ENCODE measurements at regions not wholly inside any gene's neighbourhood (a gene's known extent, or its start where the extent isn't known, plus 50 kb on each side); places are given as distances from the start of the nearest gene placed in this dataset.

DNA sequence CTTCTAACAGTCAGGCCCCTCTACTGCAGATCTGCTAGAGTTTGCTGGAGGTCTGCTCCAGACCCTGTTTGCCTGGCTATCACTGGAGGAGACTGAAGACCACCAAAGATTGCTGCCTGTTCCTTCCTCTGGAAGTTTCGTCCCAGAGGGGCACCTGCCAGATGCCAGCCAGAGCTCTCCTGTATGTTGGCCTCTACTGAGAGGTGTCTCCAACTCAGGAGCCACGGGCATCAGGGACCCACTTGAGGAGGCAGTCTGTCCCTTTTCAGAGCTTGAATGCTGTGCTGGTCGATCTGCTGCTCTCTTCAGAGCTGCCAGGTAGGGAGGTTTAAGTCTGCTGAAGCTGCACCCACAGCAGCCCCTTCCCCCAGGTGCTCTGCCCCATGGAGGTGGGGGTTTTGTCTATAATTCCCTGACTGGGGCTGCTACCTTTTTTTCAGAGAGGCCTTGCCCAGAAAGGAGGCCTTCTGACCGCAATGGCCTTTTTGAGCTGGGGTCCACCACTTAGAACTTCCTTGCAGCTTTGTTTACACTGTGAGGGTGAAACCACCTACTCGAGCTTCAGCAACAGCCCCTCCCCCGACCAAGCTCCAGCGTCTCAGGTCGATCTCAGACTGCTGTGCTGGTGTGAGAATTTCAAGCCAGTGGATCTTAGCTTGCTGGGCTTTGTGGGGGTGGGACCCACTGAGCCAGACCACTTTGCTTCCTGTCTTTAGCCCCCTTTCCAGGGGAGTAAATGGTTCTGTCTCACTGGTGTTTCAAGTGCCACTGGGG is 566.0 kb downstream of the NR4A2 start:
- no peak for DNase-seq

DNA sequence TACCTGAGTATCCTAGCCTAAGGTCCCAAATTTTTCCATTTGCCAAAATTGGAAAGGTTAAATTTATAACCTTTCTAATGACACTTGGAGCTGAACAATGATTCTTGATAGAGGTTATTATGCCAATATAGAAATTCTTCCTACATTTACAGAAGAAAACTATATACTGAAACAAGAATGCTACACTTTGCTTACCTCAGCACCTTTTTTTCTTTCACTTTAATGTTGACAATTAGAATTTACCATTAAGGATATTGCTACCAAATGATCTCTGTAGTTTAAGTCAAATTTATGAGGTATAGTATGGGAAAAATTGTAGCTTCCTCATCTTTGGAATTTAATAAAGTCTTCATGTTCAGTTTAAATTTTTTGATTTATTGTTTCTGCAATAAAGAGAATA is 577.0 kb downstream of the NR4A2 start:
- no peak for DNase-seq

DNA sequence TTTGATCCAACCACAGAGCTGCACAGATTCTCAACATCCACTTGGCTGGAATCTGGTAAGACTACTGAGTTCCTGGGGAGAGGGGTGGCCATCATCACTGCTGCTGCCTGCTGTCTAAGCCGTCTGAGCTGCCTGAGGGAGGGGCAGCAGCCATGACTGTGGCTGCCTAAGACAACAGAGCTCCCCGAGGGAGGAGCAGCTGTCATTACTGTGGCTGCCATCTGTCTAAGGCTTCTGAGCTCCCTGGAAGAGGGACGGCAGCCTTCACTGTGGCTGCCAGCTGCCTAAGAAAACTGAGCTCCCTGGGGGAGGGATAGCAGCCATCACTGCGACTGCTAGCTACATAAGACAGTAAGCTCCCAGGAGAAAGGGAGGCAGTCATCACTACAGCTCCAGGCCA is 584.4 kb downstream of the NR4A2 start:
- no peak for DNase-seq

DNA sequence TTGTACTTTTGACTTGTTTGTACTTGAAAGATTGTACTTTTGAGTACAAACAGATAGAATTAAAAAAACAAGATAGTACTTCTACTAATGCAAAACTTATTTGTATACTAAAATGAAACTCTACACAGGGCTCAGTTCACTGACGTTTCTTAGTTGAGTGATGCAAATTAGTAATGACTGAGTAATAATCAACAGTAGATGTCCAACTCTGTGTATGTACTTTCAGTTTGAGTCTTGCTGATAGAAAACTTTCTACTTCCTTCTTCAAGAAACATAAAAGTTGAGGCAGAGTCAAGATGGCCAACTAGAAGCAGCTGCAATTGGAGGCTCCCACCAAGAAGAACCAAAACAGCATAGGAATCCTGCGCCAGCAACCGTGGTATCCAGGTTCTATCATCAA is 585.0 kb downstream of the NR4A2 start:
- no peak for DNase-seq

DNA sequence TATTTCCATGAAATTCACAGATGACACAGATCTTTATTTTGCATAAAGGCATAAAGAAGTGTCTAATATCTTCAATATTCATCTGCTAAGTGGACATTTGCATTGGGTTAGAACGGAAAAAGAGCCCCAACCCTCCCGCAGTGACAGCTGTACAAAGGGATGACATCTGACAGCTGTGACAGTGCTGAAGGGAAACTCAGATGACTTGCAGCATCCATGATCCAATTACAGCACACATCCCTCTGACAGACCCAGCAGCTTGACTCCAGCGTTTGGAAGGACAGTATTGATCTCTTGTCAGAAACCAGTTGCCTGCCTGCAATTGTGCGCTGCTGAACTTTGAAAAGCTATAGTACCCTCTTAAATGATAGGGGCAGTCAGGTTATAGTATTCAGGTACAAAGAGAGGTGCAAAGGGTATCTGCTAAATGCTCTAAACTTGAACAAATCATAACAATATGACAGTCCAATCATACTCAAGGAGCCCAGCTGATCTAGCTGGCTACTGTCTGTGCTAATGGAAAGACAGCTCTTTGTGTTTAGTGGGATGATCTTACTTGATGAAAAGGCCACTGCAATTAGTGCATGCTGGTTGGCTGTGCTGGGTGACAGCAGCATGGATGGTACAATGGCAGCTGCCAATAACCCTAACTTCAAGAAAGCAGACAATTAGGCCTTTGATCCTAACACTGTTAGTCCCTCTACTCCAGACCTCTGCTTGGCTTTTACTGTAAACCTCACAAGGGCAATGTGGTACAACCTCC is 599.2 kb downstream of the NR4A2 start:
- DNase-seq, result no peak

DNA sequence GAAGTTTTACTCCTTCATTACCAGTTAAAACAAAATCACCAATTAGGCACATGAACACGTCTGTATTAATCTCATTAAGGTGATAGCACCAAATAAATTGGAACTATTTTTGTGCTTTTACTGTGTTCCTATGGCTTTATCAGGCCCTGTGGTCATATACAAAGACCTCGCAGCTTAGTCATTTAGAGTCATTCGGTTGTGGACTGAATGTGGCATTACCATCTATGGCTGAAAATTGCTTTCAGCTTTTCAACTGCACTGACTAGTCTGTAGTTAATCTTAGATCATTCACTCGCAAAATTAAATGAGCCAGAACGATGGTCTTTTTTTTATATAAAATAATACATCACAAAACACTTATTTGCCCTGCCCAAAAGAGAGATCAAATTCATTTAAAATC is 601.7 kb downstream of the NR4A2 start:
- DNase-seq, result no peak

DNA sequence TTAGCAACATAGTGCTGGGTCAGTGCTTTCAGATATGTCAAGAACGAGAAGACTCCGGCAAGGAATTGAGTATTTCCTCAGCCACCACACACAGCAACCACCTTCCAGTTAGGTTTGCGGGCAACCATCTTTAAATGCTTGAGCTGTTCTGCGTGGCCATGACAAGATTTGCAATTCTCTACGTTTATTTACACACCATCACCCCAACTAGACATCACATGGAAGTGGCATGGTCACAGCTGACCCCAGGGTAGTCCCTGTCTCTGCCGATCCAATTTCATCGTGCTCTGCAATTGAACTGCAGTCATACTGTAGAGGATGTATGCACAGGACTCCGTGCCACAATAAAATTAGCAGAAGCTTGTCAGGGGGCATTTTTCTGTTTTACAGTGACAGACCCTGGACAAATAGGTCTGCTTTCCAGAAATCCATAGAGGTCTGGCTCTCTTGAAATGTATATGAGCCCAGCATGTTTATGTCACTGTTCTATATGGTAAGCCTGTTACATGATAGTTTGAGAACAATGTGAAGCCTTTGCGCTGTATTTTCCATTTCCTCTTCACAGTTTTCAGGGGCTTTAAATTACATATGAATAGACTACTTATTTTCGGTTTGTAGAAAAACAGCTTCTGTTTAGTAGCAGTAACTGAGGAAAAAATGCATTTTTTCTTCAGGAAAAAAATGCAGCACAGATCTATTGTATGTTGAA is 605.2 kb downstream of the NR4A2 start:
- no peak for DNase-seq

DNA sequence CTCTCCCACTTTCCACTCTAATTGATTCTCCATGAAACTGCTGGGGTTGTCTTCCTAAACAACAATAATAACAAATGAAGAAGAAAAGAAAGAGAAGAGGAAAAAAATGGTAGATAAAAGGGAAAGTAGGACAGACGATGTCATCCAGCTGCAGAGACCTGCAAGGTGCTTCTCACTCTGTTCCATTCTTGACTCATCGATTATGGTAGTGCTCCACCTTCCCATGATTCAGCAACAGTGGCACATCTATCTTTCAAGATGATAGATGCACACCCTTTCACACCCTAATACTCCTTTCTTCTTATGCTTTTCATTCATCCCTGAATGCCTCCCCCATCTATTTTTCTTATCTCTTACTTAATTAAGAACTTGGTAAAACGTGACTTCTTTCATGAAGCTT is 610.2 kb downstream of the NR4A2 start:
- DNase-seq, result no peak

DNA sequence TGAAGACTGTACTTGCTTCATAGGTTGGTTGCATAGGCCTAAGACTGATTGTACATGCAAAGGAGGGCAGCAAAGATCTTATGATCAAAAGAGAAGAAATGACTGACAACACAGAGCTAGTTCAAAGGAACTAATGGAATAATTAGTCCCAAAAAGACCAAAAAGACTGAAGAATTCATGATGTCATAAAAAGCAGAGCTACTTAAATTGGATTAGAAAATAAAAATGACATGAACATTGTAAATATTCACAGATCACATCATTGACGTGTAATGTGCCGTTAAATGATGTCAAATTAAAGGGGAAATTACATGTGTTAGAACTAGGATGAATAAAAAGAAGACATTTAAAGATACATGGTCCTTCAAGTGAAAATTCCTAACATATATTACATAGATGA is 616.8 kb downstream of the NR4A2 start:
- DNase-seq, result no peak

DNA sequence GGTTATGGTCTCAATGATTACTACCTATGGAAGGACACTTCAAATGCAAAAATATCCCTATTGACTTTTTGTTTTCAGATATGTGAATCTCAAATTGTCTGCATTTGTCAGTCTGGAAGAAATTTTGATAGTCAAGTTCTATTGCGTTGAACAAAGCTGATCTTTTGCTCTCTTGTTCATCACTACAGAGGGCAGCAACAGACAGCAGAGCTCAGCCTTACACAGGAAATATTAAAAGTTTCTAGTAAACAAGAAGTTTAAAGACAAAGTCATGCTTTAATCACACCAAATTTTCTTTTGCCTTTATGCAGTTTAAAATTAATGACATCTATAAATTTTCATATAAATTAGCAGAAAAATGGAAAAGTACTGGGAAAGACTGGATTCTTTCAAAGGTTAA is 617.5 kb downstream of the NR4A2 start:
- DNase-seq, result no peak

DNA sequence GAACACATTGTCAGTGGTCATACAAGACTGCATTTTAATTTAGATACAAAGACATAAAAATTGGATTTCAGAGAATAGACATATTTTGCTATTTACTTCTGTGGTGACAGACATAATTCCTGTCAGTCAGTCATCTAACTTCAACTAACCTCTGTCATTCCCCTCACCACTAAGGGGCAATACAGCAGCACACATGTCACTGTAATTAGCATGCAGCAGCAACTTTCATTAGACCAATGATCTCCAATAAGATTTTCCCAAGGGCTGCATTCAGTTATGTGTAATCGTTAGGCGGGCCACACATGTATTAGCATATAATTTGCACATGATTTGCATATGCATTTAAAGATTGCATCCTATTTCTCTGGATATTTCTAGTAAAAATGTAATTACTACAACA is 624.5 kb downstream of the NR4A2 start:
- DNase-seq, result no peak

DNA sequence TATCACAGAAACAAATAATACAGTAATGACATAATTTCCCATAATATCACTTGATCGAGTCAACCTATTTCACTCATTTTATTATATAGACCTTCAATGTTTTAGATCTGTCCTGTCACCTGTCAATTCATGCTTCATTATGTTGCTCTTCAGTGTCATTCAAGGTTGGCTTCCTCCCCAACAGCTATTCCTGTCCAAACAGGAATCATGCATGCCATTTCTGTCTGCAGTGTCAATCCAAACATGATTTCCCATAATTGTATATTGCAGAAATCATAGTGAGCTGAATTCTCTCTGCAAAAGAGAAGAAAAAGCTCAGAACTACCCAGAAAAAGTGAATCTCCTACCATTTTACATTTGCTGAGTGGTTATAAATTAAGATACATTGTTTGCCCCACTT is 628.6 kb downstream of the NR4A2 start:
- no peak for DNase-seq

DNA sequence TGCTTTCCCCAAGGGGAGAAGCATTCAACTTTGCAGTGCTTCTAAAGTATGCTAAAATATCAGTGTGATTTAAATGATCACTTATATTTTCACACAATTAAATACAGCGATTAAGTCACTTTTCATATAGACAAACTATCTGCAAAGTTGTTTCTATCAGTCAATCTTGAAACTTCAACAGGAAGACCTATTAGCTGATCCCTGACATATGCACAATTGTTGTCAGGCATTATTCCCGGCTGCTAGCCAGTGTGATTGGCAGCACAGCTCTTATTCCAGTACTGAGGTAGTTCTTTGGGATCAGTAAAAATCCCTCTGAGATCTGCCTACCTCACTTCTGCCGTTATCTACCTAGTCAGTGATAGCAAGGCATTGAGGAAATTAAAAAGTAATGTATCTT is 629.5 kb downstream of the NR4A2 start:
- DNase-seq, result no peak

DNA sequence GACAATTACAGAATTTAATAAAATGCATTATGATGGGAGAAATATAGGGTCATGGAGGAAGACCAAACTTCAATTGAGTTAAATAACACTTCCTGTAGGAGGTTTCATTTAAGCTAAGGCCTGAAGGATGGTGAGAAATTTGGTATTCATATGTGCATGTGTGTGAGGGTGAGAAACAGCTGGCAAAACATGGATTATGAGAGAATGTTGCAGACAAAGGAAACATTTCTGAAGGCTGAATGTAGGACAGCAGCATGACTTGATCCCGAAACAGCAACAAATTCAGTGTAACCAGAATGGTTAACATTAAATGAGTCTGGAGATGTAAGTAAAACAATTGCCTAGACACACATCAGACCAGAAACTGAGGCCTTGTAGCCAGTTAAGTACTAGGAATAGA is 630.8 kb downstream of the NR4A2 start:
- DNase-seq, result no peak

DNA sequence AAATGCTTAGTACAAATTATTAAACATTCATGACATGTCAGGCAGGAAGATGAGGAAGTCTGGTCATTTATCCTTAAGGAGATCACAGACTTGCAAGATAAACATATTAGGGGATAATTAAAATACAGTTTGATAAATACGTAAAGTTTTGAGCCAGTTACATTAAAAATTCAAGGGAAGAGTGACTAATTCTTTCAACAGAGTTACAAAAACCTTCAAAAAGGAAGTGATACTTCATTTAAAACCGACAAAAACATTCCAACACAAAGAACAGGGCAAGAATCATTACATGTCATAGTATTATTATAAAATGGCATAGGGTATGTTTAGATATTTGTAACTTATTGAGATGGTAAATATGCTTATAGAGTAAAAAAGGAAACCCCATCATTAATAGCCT is 636.0 kb downstream of the NR4A2 start:
- no peak for DNase-seq

DNA sequence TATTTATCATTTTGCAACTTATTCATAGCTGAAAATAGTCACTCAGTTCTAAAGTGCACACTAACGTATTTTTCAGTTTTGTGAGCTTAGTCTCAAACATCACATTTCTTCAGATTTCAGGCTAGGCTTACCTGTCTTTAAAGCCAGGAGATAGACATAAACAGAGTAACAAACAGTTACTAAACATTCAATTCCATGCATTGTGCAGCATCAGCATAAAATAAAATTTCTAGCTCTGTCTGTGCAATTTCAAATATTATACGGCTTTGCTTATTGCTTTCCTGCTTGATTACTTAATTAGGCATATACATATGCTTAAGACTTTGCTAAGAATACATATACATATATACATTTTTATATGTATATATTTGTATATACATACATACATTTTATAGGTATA is 637.0 kb downstream of the NR4A2 start:
- DNase-seq, result no peak

DNA sequence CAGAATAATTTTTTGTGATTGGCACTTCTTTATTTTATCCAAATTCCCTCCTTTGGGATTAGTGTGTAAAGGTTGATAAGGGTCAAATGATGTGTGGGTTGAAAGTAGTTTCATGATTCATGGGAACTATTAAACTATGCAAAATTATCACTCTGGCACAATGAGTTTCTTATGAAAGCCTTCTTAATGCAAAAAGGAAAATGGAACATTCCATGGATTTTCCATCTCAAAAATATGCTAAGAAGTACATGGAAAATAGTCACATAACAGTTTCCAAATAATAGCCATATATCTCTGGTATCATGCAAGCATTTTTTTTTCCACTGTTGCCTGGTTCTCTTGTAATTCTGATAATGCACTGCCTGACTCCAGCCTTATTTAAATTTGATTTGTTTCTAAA is 639.7 kb downstream of the NR4A2 start:
- no peak for DNase-seq

DNA sequence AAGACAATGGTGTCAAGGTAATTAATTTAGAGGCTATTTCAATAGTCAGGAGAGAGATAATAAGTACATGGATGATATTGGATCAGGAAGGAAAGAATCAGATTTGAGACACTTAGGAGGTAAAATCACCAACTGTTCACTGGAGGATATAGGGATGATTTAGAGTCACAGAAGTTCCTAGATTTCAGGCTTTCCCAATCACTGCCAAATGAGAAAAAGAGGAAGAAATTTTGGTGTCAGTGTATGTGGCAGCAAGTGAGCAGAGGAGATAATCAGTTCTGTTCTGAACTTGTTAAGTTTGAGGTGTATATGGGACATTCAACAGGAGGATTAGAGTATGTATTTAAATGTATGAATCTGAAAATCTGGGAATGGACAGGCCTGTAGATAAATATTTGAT is 640.4 kb downstream of the NR4A2 start:
- DNase-seq, result no peak

DNA sequence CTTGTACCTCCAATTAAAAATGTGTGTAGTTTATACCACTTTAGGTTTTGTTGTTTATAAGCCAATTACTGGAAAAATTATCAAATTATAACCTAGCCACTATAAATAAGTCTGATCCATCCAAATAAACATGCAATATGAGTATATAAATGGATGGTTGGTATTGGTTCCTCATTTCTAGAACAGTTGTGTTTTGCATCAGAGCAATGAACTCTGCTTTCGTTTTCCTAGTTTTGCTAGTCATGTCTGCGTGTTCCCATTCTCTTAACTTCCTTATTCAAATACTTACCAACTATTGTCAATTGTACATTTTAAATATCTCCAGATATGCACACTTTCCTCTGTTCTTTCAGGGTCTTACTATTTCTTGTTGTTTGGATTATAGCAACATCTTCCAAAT is 641.7 kb downstream of the NR4A2 start:
- DNase-seq, result no peak

DNA sequence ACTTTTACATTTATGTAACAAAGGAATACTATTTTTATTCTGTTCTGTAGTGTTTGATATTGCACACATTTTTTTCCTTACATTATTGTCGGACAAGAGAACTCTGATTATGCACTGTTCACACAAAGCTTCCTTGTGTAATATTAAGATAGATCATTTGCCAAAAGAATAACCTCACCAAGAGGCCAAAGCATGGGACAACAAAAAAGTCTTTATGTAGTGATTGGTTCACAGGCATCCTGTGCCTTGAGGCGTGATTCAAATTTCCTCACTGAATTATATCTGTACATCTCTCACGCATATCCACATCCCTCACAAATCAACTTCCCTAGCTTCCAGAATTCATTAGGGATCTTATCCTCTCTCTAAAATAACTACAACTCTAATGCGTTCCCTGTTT is 642.7 kb downstream of the NR4A2 start:
- no peak for DNase-seq

DNA sequence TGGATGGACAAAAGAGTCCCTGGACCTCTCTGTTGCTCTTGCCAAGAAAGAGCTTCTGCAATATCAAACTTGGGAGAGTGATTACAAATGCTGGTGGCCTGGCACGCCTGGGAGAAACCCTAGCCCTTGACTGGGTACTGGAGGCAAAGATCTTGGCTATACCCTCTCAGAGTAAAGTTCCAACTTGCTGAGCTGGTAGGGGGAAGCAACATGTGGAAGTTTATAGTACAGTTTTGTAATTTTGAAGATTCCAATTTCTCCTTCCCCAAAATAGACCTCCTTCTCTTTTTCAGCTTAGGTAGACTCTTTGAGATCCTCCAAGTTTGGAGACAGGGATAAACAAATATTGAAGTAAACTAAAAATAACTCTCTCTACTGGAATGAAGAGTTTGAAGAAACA is 645.3 kb downstream of the NR4A2 start:
- DNase-seq, result no peak

DNA sequence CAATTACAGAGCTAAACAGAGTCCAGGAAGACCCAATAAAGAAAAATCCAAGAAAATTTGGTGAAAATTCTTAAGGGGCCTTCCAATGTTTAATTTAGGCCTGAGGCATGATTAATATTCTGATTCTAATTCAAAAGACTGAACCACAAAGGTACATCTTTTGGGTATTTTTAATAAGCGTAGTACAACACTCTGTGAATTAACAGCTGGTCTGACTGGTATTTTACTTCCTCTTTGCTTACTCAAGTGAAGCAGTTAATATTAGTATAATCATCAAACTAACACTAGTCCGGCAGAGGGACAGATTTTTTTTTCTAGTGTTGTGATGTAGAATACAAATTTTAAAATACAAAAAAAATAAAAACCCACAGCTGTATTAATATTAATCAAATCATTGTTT is 652.9 kb downstream of the NR4A2 start:
- DNase-seq, result no peak

DNA sequence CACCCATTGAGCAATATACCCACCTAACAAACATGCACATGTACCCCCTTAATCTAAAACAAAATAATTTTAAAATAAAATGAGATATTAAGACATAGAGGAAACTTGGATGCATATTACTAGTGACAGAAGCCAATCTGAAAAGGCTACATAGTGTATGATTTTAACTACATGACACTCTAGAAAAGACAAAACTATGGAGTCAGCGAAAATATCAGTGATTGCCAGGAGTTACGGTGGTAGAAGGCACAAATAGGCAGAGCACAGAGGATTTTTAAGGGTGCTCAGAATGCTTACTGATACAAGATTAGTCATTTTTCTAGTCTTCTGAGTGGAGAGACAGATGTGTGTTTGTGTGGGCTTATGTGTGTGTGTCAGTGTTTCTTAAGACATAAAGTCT is 656.6 kb downstream of the NR4A2 start:
- DNase-seq, result no peak

DNA sequence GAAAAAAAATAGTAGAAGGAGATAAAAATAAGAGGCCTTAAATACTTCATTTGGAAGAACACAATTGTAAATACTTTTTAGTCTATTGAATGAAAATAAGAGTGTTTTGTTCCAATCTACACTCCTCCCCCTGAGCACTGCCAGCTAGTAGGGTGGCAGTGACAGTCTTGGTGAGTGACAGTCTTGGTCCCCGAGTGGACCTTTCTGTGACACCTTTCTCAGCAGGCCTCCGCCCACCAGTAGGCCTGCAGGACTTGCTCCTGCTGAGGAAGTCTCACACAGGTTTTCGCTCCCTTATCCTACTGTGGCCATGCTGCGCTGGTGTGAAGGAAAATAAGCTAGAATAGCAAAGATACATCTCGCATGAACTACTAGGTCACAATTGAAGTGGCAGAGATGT is 666.8 kb downstream of the NR4A2 start:
- no peak for DNase-seq

All from stimulated activated CD4-positive, alpha-beta T cell treated with anti-CD3 and anti-CD28 coated beads, Interleukin-4, amount 100 ng/mL, for 1 hour (primary cell).